ENCODE measurements at regions not wholly inside any gene's neighbourhood (a gene's known extent, or its start where the extent isn't known, plus 50 kb on each side); places are given as distances from the start of the nearest gene placed in this dataset.

GRCh38 chr1:10897981-10898728 lies 101.7 kb upstream of the CASZ1 start:
- no peak for ATAC-seq

GRCh38 chr1:10898921-10899320 lies 102.5 kb upstream of the CASZ1 start:
- ATAC-seq = no peak

GRCh38 chr1:10899490-10900250 lies 103.2 kb upstream of the CASZ1 start:
- no peak for ATAC-seq

GRCh38 chr1:10900251-10900651 lies 103.8 kb upstream of the CASZ1 start:
- ATAC-seq = no peak

GRCh38 chr1:10900691-10901090 lies 104.2 kb upstream of the CASZ1 start:
- ATAC-seq = no peak

GRCh38 chr1:10901091-10901890 lies 104.8 kb upstream of the CASZ1 start:
- ATAC-seq = no peak

- ATAC-seq = no peak
Observed at GRCh38 chr1:10901891-10902805, 105.7 kb upstream of the CASZ1 start.

GRCh38 chr1:10903421-10903820 lies 107.0 kb upstream of the CASZ1 start:
- no peak for ATAC-seq

- peak; percentile 28 to 60 for ATAC-seq
Observed at GRCh38 chr1:10903821-10904220, 107.4 kb upstream of the CASZ1 start.

- peak in 1 of 2 donors; percentile 40 for ATAC-seq
Observed at GRCh38 chr1:10904396-10905358, 107.8 kb upstream of the TARDBP start.

- no peak for ATAC-seq
Observed at GRCh38 chr1:10905841-10906655, 106.4 kb upstream of the TARDBP start.

GRCh38 chr1:10906866-10907519 lies 105.5 kb upstream of the TARDBP start:
- no peak for ATAC-seq

- no peak for ATAC-seq
Observed at GRCh38 chr1:10908266-10908665, 104.2 kb upstream of the TARDBP start.

GRCh38 chr1:10909697-10910680 lies 102.5 kb upstream of the TARDBP start:
- peak; percentile 82 to 86 for ATAC-seq

- ATAC-seq = no peak
Observed at GRCh38 chr1:10910681-10911489, 101.6 kb upstream of the TARDBP start.

GRCh38 chr1:10911490-10912166 lies 100.8 kb upstream of the TARDBP start:
- no peak for ATAC-seq

GRCh38 chr1:10912441-10912840 lies 100.0 kb upstream of the TARDBP start:
- no peak for ATAC-seq

All from activated CD4-positive, CD25-positive, alpha-beta regulatory T cell treated with anti-CD3 and anti-CD28 coated beads, Interleukin-2, amount 50 U/mL, for 24 hours (primary cell).